ENCODE measurements at regions not wholly inside any gene's neighbourhood (a gene's known extent, or its start where the extent isn't known, plus 50 kb on each side); places are given as distances from the start of the nearest gene placed in this dataset.

DNA sequence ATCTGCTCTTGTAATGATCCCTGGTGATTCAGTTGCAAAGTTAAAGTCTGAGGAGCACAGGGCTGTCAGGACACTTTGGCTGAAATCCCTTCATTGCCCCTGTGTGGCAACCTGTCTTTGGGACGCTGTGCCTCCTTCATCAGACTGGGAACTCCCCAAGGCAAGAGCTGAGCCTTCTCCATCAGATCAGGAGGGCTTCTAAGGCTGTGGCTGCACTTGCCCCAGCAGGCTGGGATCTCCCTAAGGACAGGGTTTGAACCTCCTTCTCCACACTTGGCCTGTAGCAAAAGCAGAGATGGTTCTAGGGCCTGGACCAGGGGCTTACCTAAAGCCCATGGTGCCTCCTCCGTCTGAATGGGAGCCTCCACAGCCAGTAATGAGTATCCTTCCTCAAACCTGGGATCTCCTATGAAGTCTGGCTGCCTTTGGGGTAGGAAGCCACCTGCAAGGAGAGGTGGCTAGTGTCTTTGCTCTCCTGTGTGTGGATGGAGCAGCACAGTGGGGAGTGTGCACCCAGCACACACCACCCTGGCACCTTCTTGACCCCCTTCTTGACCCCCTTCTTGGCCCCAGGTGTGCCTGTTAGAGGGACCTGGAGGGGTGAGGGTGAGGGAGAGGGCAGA lies 79.0 kb upstream of the NKD1 start:
- Histone ChIP-seq H3K36me3 (ENCODE audit: insufficient read depth, low read length) (no peaks in the 10 kb centered on the region), H2AFZ (ENCODE audit: low read length) (no peak overlapping the region), H3K79me2 (ENCODE audit: insufficient read depth, low read length) (no peaks in the 10 kb centered on the region), H3K9me2 (replicated peaks; ENCODE audit: low read depth, low read length) (no peaks in the 10 kb centered on the region), H3K4me1 (ENCODE audit: insufficient read depth, low read length, poor library complexity, severe bottlenecking) (no peaks in the 10 kb centered on the region), H3F3A (ENCODE audit: low read depth) (no peaks in the 10 kb centered on the region), H3K9me3 (ENCODE audit: insufficient read depth, low read depth, low read length) (no peaks in the 10 kb centered on the region), H3K9ac (ENCODE audit: low read depth, low read length, poor library complexity, severe bottlenecking) (no peak overlapping the region), H3K4me3 (ENCODE audit: low read length, poor library complexity, severe bottlenecking) (no peak overlapping the region), H3K4me2 (ENCODE audit: low read depth, low read length, poor library complexity, severe bottlenecking) (no peak overlapping the region), H4K20me1 (ENCODE audit: insufficient read depth, low read length, poor library complexity, severe bottlenecking) (no peaks in the 10 kb centered on the region), H3K27me3 (ENCODE audit: insufficient read depth, low read length, poor library complexity, severe bottlenecking) (no peaks in the 10 kb centered on the region)
- TF ChIP-seq, protein P1, sequence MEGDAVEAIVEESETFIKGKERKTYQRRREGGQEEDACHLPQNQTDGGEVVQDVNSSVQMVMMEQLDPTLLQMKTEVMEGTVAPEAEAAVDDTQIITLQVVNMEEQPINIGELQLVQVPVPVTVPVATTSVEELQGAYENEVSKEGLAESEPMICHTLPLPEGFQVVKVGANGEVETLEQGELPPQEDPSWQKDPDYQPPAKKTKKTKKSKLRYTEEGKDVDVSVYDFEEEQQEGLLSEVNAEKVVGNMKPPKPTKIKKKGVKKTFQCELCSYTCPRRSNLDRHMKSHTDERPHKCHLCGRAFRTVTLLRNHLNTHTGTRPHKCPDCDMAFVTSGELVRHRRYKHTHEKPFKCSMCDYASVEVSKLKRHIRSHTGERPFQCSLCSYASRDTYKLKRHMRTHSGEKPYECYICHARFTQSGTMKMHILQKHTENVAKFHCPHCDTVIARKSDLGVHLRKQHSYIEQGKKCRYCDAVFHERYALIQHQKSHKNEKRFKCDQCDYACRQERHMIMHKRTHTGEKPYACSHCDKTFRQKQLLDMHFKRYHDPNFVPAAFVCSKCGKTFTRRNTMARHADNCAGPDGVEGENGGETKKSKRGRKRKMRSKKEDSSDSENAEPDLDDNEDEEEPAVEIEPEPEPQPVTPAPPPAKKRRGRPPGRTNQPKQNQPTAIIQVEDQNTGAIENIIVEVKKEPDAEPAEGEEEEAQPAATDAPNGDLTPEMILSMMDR (conservative IDR thresholded peaks at IDR 0.05; ENCODE audit: low read length): no peak
- no peak for TF ChIP-seq EZH2phosphoT487 (IDR thresholded peaks at IDR 0.05; ENCODE audit: borderline replicate concordance)

DNA sequence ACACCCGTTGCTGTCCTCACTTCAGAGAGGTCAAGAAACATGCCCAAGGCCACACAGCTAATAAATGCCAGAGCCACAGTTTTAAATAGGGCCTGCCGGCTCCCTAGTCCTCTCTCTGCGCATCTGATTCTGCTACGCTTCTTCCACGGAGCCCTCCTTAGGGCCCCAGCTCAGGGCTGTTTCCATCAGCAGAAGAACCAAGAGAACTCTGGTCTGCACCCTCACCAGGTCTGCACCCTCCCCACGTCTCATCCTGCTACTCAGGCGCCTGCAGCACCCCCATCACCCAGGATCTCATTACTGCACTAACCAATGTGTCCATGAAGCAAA lies 79.5 kb upstream of the NKD1 start:
- no peaks in the 10 kb centered on the region for H3K27me3 ChIP-seq (ENCODE audit: insufficient read depth, low read length, poor library complexity, severe bottlenecking)
- no peaks in the 10 kb centered on the region for H3K9me3 ChIP-seq (ENCODE audit: insufficient read depth, low read depth, low read length)
- no peak for TF ChIP-seq EZH2phosphoT487 (IDR thresholded peaks at IDR 0.05; ENCODE audit: borderline replicate concordance)
- H3K9me2 ChIP-seq (replicated peaks; ENCODE audit: low read depth, low read length): no peaks in the 10 kb centered on the region
- H2AFZ ChIP-seq (ENCODE audit: low read length): no peak overlapping the region
- no peak overlapping the region for H3K4me2 ChIP-seq (ENCODE audit: low read depth, low read length, poor library complexity, severe bottlenecking)
- H3K4me1 ChIP-seq (ENCODE audit: insufficient read depth, low read length, poor library complexity, severe bottlenecking): no peaks in the 10 kb centered on the region
- no peak overlapping the region for H3K4me3 ChIP-seq (ENCODE audit: low read length, poor library complexity, severe bottlenecking)
- no peaks in the 10 kb centered on the region for H3K36me3 ChIP-seq (ENCODE audit: insufficient read depth, low read length)
- no peaks in the 10 kb centered on the region for H3F3A ChIP-seq (ENCODE audit: low read depth)
- no peak overlapping the region for H3K9ac ChIP-seq (ENCODE audit: low read depth, low read length, poor library complexity, severe bottlenecking)
- H3K79me2 ChIP-seq (ENCODE audit: insufficient read depth, low read length): no peaks in the 10 kb centered on the region
- H4K20me1 ChIP-seq (ENCODE audit: insufficient read depth, low read length, poor library complexity, severe bottlenecking): no peaks in the 10 kb centered on the region

DNA sequence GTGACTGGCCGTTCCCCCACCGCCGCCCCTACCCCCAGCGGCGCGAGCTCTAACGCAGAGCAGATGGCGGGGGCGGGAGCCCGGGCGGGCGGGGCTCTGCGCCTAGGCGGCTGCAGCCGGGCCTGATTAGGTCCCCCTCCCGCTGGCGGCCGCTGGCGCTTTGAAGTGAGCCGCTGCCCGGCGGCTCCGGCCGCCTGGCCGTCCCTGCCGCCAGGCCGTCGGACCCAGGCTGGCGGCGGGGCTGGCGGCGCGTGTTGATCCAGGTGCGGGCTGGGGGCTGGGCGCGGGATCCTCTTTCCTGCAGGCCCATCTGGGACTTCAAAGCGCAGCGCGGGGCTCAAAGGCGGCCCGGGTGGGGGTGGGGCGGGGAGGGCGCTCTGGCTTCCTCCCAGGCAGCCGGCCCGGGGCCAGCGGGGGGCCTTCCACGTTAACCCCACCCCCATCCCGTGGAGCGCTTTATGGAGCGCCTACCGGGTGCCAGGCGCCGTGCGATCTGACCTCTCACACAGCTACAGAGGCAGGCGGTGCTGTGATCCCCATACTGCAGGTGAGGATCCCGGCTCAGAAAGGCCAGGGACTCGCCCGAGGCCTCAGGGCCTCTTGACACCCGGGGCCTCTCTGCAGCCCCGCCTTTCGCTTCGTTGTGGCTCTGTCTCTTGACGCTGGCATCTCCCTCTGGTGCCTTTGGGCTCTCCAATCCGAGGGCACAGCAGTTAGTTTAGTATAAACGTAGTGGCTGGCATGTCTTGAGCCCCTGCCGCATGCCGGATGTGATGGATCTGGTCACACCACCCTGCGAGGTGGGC lies 80.0 kb upstream of the NKD1 start:
- H3K27me3 ChIP-seq (ENCODE audit: insufficient read depth, low read length, poor library complexity, severe bottlenecking): no peaks in the 10 kb centered on the region
- no peak overlapping the region for H2AFZ ChIP-seq (ENCODE audit: low read length)
- H3K9me3 ChIP-seq (ENCODE audit: insufficient read depth, low read depth, low read length): no peaks in the 10 kb centered on the region
- no peaks in the 10 kb centered on the region for H4K20me1 ChIP-seq (ENCODE audit: insufficient read depth, low read length, poor library complexity, severe bottlenecking)
- no peaks in the 10 kb centered on the region for H3K79me2 ChIP-seq (ENCODE audit: insufficient read depth, low read length)
- H3K4me3 ChIP-seq (ENCODE audit: low read length, poor library complexity, severe bottlenecking): no peak overlapping the region
- no peak overlapping the region for H3K9ac ChIP-seq (ENCODE audit: low read depth, low read length, poor library complexity, severe bottlenecking)
- H3K9me2 ChIP-seq (replicated peaks; ENCODE audit: low read depth, low read length): no peaks in the 10 kb centered on the region
- no peak overlapping the region for H3K4me2 ChIP-seq (ENCODE audit: low read depth, low read length, poor library complexity, severe bottlenecking)
- no peak for TF ChIP-seq EZH2phosphoT487 (IDR thresholded peaks at IDR 0.05; ENCODE audit: borderline replicate concordance)
- TF ChIP-seq, protein P1 (conservative IDR thresholded peaks at IDR 0.05; ENCODE audit: low read length): no peak
- no peaks in the 10 kb centered on the region for H3K36me3 ChIP-seq (ENCODE audit: insufficient read depth, low read length)
- H3F3A ChIP-seq (ENCODE audit: low read depth): no peaks in the 10 kb centered on the region
- no peaks in the 10 kb centered on the region for H3K4me1 ChIP-seq (ENCODE audit: insufficient read depth, low read length, poor library complexity, severe bottlenecking)
